ENCODE measurements at regions not wholly inside any gene's neighbourhood (a gene's known extent, or its start where the extent isn't known, plus 50 kb on each side); places are given as distances from the start of the nearest gene placed in this dataset.
"Not testable (repeated sequence)": the region's sequence is repeated elsewhere in the genome, so short reads cannot be mapped to it uniquely, and the experiment has no call there.

DNA sequence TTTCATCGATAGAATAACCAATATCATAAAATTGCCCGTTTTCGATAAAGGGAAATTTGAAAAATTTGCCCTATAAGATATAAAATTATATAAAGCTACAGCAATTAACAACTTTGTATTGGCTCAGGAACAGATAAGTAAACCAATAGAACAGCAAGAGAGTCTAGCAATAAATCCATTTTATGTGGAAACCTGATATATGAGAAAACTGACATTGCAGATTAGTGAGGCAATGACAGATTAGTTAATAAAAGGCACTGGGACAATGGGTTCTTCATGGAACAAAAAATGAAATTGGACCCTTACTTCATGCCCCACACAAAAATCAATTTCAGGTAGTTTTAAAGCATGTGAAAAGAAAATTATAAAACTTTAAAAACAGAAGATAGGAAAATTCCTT lies 169.9 kb upstream of the ST6GALNAC5 start:
- Histone ChIP-seq H3K4me2 (ENCODE audit: insufficient read depth, low read length) (no peak overlapping the region), H3K27ac (ENCODE audit: insufficient read depth, low read depth, low read length) (no peak overlapping the region), H3K9me1 (replicated peaks; ENCODE audit: control insufficient read depth, extremely low read depth, insufficient read depth, low read length) (no peaks in the 10 kb centered on the region), H3K9me3 (replicated peaks; ENCODE audit: control insufficient read depth, insufficient read depth, low read length) (no peaks in the 10 kb centered on the region), H4K20me1 (replicated peaks; ENCODE audit: control insufficient read depth, extremely low read depth, insufficient read depth, low read length) (no peaks in the 10 kb centered on the region), H3K79me2 (ENCODE audit: control insufficient read depth, insufficient read depth, low read length) (no peaks in the 10 kb centered on the region), H3K4me3 (replicated peaks in 1 of 3; ENCODE audit: insufficient read depth in 1 of 3, low read depth in 1 of 3, low read length in 3 of 3) (no peak overlapping the region), H3K36me3 (ENCODE audit: control insufficient read depth in 2 of 2, extremely low read depth in 1 of 2, insufficient read depth in 2 of 2, low read length in 2 of 2) (no peaks in the 10 kb centered on the region), H2AFZ (ENCODE audit: low read depth, low read length) (no peak overlapping the region), H3K27me3 (ENCODE audit: control insufficient read depth in 2 of 2, insufficient read depth in 2 of 2, low read length in 2 of 2) (no peaks in the 10 kb centered on the region), H3K9ac (replicated peaks; ENCODE audit: extremely low read depth, insufficient read depth, low read length) (no peak overlapping the region), H3K4me1 (ENCODE audit: control insufficient read depth, extremely low read depth, insufficient read depth, low read length) (no peaks in the 10 kb centered on the region)
- FAIRE-seq (no peak), DNase-seq (ENCODE audit: low read depth, low spot score) (no peak)
- ChIA-PET POLR2A (no interaction called here), CTCF (interaction anchor here (1.0 kb wide), 1 partner anchor 29 kb away, joined by 3 read pairs; no protein-coding TSS in a partner anchor)
- TF ChIP-seq, protein P1, sequence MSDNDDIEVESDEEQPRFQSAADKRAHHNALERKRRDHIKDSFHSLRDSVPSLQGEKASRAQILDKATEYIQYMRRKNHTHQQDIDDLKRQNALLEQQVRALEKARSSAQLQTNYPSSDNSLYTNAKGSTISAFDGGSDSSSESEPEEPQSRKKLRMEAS (IDR thresholded peaks at IDR 0.05; ENCODE audit: insufficient read depth, insufficient read length): no peak
- TF ChIP-seq GATA2 (IDR thresholded peaks at IDR 0.05; ENCODE audit: insufficient read depth, insufficient read length, low read depth, low read length) (no peak), POLR2AphosphoS5 (IDR thresholded peaks at IDR 0.05; ENCODE audit: insufficient read depth, low read depth, low read length) (no peak)
- dilution Hi-C loops (cut with MboI; ENCODE audit: extremely low pct_ligation_motif_present, low sequenced_read_pairs) (no loop called here), intact Hi-C loops (cut with micrococcal nuclease) (no loop called here)
- no TSS peak for BruUV-seq (replicated peaks)

DNA sequence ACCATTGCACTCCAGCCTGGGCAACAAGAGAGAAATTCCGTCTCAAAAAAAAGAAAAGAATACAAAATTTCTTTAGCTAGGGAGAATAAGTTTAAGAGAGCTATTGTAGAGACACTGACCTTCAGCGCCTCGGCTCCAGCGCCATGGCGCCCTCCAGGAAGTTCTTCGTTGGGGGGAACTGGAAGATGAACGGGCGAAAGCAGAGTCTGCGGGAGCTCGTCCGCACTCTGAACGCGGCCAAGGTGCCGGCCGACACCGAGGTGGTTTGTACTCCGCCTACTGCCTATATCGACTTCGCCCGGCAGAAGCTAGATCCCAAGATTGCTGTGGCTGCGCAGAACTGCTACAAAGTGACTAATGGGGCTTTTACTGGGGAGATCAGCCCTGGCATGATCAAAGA lies 167.6 kb upstream of the ST6GALNAC5 start:
- CTCF ChIA-PET; H3K4me2 ChIP-seq (ENCODE audit: insufficient read depth, low read length); H3K9ac ChIP-seq (replicated peaks; ENCODE audit: extremely low read depth, insufficient read depth, low read length); POLR2A ChIA-PET; H2AFZ ChIP-seq (ENCODE audit: low read depth, low read length); H3K27me3 ChIP-seq (ENCODE audit: control insufficient read depth in 2 of 2, insufficient read depth in 2 of 2, low read length in 2 of 2); BruUV-seq (replicated peaks); H3K4me3 ChIP-seq (replicated peaks in 1 of 3; ENCODE audit: insufficient read depth in 1 of 3, low read depth in 1 of 3, low read length in 3 of 3); H3K9me3 ChIP-seq (replicated peaks; ENCODE audit: control insufficient read depth, insufficient read depth, low read length); H3K4me1 ChIP-seq (ENCODE audit: control insufficient read depth, extremely low read depth, insufficient read depth, low read length); H3K36me3 ChIP-seq (ENCODE audit: control insufficient read depth in 2 of 2, extremely low read depth in 1 of 2, insufficient read depth in 2 of 2, low read length in 2 of 2); H4K20me1 ChIP-seq (replicated peaks; ENCODE audit: control insufficient read depth, extremely low read depth, insufficient read depth, low read length); H3K79me2 ChIP-seq (ENCODE audit: control insufficient read depth, insufficient read depth, low read length); dilution Hi-C loops (cut with MboI; ENCODE audit: extremely low pct_ligation_motif_present, low sequenced_read_pairs); H3K27ac ChIP-seq (ENCODE audit: insufficient read depth, low read depth, low read length); H3K9me1 ChIP-seq (replicated peaks; ENCODE audit: control insufficient read depth, extremely low read depth, insufficient read depth, low read length); DNase-seq (ENCODE audit: low read depth, low spot score); FAIRE-seq: not testable (repeated sequence)
- intact Hi-C loops (cut with micrococcal nuclease): loop anchor here (5.0 kb wide), 1 partner anchor 542 kb away; no protein-coding TSS in a partner anchor

DNA sequence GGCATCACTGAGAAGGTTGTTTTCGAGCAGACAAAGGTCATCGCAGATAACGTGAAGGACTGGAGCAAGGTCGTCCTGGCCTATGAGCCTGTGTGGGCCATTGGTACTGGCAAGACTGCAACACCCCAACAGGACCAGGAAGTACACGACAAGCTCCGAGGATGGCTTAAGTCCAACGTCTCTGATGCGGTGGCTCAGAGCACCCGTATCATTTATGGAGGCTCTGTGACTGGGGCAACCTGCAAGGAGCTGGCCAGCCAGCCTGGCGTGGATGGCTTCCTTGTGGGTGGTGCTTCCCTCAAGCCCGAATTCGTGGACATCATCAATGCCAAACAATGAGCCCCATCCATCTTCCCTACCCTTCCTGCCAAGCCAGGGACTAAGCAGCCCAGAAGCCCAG lies 167.1 kb upstream of the ST6GALNAC5 start:
- FAIRE-seq: not testable (repeated sequence)
- intact Hi-C loops (cut with micrococcal nuclease): loop anchor here (5.0 kb wide), 1 partner anchor 543 kb away; no protein-coding TSS in a partner anchor

More for the DNA sequence above, 167.1 kb upstream of the ST6GALNAC5 start:
- H3K79me2 ChIP-seq (ENCODE audit: control insufficient read depth, insufficient read depth, low read length); H3K4me3 ChIP-seq (replicated peaks in 1 of 3; ENCODE audit: insufficient read depth in 1 of 3, low read depth in 1 of 3, low read length in 3 of 3); H3K9me1 ChIP-seq (replicated peaks; ENCODE audit: control insufficient read depth, extremely low read depth, insufficient read depth, low read length); H3K36me3 ChIP-seq (ENCODE audit: control insufficient read depth in 2 of 2, extremely low read depth in 1 of 2, insufficient read depth in 2 of 2, low read length in 2 of 2); H3K27ac ChIP-seq (ENCODE audit: insufficient read depth, low read depth, low read length); CTCF ChIA-PET; H3K9me3 ChIP-seq (replicated peaks; ENCODE audit: control insufficient read depth, insufficient read depth, low read length); H3K9ac ChIP-seq (replicated peaks; ENCODE audit: extremely low read depth, insufficient read depth, low read length); BruUV-seq (replicated peaks); H3K27me3 ChIP-seq (ENCODE audit: control insufficient read depth in 2 of 2, insufficient read depth in 2 of 2, low read length in 2 of 2); POLR2A ChIA-PET; H3K4me2 ChIP-seq (ENCODE audit: insufficient read depth, low read length); DNase-seq (ENCODE audit: low read depth, low spot score); dilution Hi-C loops (cut with MboI; ENCODE audit: extremely low pct_ligation_motif_present, low sequenced_read_pairs); H4K20me1 ChIP-seq (replicated peaks; ENCODE audit: control insufficient read depth, extremely low read depth, insufficient read depth, low read length); H2AFZ ChIP-seq (ENCODE audit: low read depth, low read length); H3K4me1 ChIP-seq (ENCODE audit: control insufficient read depth, extremely low read depth, insufficient read depth, low read length): not testable (repeated sequence)
